ENCODE measurements at regions not wholly inside any gene's neighbourhood (a gene's known extent, or its start where the extent isn't known, plus 50 kb on each side); places are given as distances from the start of the nearest gene placed in this dataset.

DNA sequence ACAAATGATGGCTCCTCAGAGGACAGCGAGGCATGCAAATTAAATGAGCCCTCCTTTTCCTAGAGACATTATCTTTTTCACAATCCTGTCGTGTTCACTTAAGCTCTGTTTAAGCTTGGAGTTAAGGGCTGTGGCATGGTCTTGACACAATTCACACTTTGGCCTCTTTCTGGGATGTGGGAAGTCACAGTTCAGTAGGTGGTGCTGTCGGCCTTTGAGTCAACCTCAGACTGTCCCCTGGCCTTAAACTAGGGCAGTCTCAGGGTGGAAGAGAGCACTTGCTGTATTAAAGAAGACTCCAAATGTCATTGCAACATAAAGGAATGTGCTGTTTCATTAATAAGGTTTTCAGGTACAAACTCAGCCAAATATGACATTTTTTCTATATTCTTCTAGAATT, 351.0 kb downstream of the MCTP2 start:
- TF ChIP-seq ZNF768 (CRISPR knock-in tag; IDR thresholded peaks at IDR 0.05), result no peak
- no peak for TF ChIP-seq ZNF331 (CRISPR knock-in tag; IDR thresholded peaks at IDR 0.05)
- TF ChIP-seq NFATC3 (CRISPR knock-in tag; IDR thresholded peaks at IDR 0.05), result no peak
- TF ChIP-seq CAMTA2 (CRISPR knock-in tag; IDR thresholded peaks at IDR 0.05; ENCODE audit: borderline replicate concordance), result no peak
